Choroid plexus epithelial cell (primary cell): ENCODE measurements at regions not wholly inside any gene's neighbourhood (a gene's known extent, or its start where the extent isn't known, plus 50 kb on each side); places are given as distances from the start of the nearest gene placed in this dataset.

Source experiments
- DNase-seq: peaks from one replicate; pipeline ENCODE4 v3.0.0-alpha.2; 2010; ENCODE audit warnings: low read depth
- H3K4me3 ChIP-seq: 2 replicates; pipeline ENCODE4 v1.5.1; 2011; ENCODE audit warnings: low read depth, mild to moderate bottlenecking, control low read depth, low read length, moderate library complexity
- TF ChIP-seq, protein P1 (sequence below): conservative IDR thresholded peaks from 2 replicates; pipeline ENCODE4 v1.5.1; 2011; ENCODE audit warnings: low read depth, mild to moderate bottlenecking, control low read depth, inconsistent platforms, low read length, moderate library complexity

GRCh38 chrX:148193759-148194158 is 212.6 kb downstream of the FMR1NB start:
- DNase-seq: no peak
- H3K4me3 ChIP-seq: no peak overlapping the region
- TF ChIP-seq, protein P1, sequence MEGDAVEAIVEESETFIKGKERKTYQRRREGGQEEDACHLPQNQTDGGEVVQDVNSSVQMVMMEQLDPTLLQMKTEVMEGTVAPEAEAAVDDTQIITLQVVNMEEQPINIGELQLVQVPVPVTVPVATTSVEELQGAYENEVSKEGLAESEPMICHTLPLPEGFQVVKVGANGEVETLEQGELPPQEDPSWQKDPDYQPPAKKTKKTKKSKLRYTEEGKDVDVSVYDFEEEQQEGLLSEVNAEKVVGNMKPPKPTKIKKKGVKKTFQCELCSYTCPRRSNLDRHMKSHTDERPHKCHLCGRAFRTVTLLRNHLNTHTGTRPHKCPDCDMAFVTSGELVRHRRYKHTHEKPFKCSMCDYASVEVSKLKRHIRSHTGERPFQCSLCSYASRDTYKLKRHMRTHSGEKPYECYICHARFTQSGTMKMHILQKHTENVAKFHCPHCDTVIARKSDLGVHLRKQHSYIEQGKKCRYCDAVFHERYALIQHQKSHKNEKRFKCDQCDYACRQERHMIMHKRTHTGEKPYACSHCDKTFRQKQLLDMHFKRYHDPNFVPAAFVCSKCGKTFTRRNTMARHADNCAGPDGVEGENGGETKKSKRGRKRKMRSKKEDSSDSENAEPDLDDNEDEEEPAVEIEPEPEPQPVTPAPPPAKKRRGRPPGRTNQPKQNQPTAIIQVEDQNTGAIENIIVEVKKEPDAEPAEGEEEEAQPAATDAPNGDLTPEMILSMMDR: no peak

DNA sequence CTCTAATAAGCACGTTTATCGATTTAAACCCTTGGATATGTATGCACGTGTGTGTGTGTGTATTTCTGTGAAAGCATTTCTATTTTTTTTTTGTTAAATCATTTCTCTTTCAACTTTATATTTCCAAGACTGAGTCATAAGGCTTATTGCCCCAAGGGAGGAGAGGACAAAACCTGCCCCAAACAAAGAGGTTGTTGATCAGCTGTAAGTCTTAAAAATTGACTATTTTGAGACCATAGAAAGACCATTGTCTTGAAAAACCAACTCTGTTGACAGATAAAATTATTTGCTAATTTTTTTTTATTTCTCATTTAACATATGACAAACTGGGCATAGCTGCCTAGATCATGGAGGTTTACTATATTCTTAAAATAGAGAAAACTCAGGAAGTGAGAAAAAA is 222.4 kb downstream of the FMR1NB start:
- no peak overlapping the region for H3K4me3 ChIP-seq
- DNase-seq: no peak
- TF ChIP-seq, protein P1: no peak

DNA sequence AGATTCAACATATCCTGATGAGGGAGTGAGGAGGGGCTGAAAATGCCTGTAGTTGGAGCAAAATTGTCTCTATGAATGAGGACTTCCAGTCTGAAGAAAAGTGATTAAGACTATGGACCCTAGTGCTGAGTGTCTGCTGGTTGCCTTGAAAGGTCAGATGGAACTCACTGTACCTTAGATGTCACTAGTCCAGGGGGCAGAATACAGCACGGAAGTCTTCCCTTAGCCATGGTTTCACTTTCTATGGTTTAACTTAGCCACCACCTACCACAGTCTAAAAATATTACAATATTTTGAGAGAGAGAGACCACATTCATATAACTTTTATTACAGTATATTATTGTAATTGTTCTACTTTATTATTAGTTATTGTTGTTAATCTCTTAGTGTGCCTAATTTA is 223.1 kb downstream of the FMR1NB start:
- TF ChIP-seq, protein P1: no peak
- no peak overlapping the region for H3K4me3 ChIP-seq
- no peak for DNase-seq

- H3K4me3 ChIP-seq: no peak overlapping the region
- TF ChIP-seq, protein P1: no peak
- no peak for DNase-seq
Measured at GRCh38 chrX:148214786-148215185, 233.6 kb downstream of the FMR1NB start.

DNA sequence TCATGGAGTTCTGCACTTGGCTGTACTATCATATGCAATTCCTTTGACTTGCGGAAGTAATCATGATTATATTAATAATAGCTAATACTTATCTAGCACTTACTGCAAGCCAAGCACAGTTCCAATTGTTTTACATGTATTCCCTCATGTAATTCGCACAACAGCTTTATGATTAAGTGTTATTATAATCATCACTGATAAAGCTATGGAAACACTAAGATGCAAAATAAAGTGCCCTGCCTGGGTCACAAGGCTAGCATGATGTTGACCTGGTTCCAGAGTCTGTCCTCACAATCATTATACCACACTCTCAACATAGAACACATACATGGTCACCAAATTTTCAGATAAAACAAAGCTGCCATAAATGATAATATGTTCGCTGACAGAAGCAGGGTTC is 234.6 kb downstream of the FMR1NB start:
- no peak overlapping the region for H3K4me3 ChIP-seq
- DNase-seq: no peak

GRCh38 chrX:148223361-148223760 is 242.2 kb downstream of the FMR1NB start:
- DNase-seq: no peak
- H3K4me3 ChIP-seq: no peak overlapping the region
- TF ChIP-seq, protein P1: no peak

More for the DNA sequence above, 234.6 kb downstream of the FMR1NB start:
- TF ChIP-seq, protein P1: no peak

GRCh38 chrX:148228521-148228920 is 247.4 kb downstream of the FMR1NB start:
- TF ChIP-seq, protein P1: no peak
- no peak for DNase-seq
- no peak overlapping the region for H3K4me3 ChIP-seq
